Aorta (tissue), 5 donors: ENCODE measurements at regions not wholly inside any gene's neighbourhood (a gene's known extent, or its start where the extent isn't known, plus 50 kb on each side); places are given as distances from the start of the nearest gene placed in this dataset.

Source experiments
- ATAC-seq: fragments of 200-7000 bp; cut with Tn5 transposase; one replicate; pipeline ENCODE4 v1.9.1; 2022; ENCODE audit warnings: moderate library complexity; ENCODE audit not compliant: low FRiP score
- DNase-seq, 2 donors: peaks; one replicate each; pipeline ENCODE4 v3.0.0-alpha.2; 2020
- H3K27ac ChIP-seq, 2 donors: one replicate each; pipeline ENCODE4 v1.5.1; 2013; ENCODE audit warnings: low read length in 2 of 2, mild to moderate bottlenecking in 2 of 2, moderate library complexity in 2 of 2, control low read depth in 1 of 2, inconsistent platforms in 1 of 2, low read depth in 1 of 2
- H3K27me3 ChIP-seq, 2 donors: one replicate each; pipeline ENCODE4 v1.6.1; 2013; ENCODE audit warnings: control low read depth in 1 of 2, low read length in 1 of 2, mild to moderate bottlenecking in 1 of 2, moderate library complexity in 1 of 2; ENCODE audit not compliant: insufficient read depth in 2 of 2, control insufficient read depth in 1 of 2
- H3K36me3 ChIP-seq, 2 donors: one replicate each; pipeline ENCODE4 v1.6.1; 2013; ENCODE audit warnings: control low read depth in 1 of 2, low read length in 1 of 2, mild to moderate bottlenecking in 1 of 2; ENCODE audit not compliant: insufficient read depth in 2 of 2, control insufficient read depth in 1 of 2
- H3K4me1 ChIP-seq, 2 donors: one replicate each; pipeline ENCODE4 v1.6.1; 2013; ENCODE audit warnings: low read length in 2 of 2, control low read depth in 1 of 2, mild to moderate bottlenecking in 1 of 2, moderate library complexity in 1 of 2; ENCODE audit not compliant: insufficient read depth in 2 of 2, control insufficient read depth in 1 of 2
- H3K4me3 ChIP-seq, 2 donors: one replicate each; pipeline ENCODE4 v1.5.1; 2013; ENCODE audit warnings: low read length in 2 of 2, control low read depth in 1 of 2, mild to moderate bottlenecking in 1 of 2
- H3K9me3 ChIP-seq: one replicate; pipeline ENCODE4 v1.6.1; 2013; ENCODE audit warnings: mild to moderate bottlenecking, low read length; ENCODE audit not compliant: control insufficient read depth
- WGBS, 2 donors: extraction: QIAGEN DNeasy Blood & Tissue Kit; methylation state at CpG; one replicate each; pipeline ENCODE4 v1.1.7; 2013; 5-methylcytosine and 5-hydroxymethylcytosine counted together
- intact Hi-C, 2 donors: fragments of 100-400 bp; cut with DNase I; formaldehyde crosslinking; loops; one replicate each; pipeline versions ENCODE4 v1.14.2 to v1.15.0; 2022
- donor health status: healthy with polysubstance abuse.
- donor health status: Bipolar disorder and iron deficiency.
- donor health status: DM: no; HTN: no; CAD: no.
- donor health status: DM: no; HTN: no; CAD: no.
- donor health status: DM: yes; HTN: yes; CAD: no.

DNA sequence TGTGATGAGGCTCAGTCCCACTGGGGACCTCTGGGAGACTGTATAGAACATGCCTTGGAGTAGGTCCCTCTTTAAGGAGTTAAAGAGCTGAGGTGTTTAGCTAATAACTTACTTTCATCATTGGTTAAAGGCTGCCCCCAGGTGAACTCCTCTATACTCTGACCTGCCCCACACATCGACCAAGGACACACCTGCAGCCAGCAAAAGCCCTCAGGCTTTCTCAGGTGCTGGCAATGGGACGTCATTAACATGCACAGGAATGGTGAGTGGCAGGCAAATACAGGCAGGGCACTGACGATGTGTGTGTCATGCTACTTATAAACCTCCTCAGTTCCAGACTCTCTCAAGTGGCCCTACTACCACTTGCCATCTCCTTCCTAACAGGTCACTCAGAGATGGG, 366.4 kb downstream of the KIF16B start:
- no peak overlapping the region for H3K4me3 ChIP-seq
- H3K36me3 ChIP-seq = no peaks in the 10 kb centered on the region
- no peaks in the 10 kb centered on the region for H3K4me1 ChIP-seq
- ATAC-seq = no peak
- 87 to 92% methylated on average over 3 of the region's 3 CpGs for WGBS, 2 donors
- intact Hi-C loops = no loop called here
- H3K9me3 ChIP-seq = no peaks in the 10 kb centered on the region
- H3K27me3 ChIP-seq = peaks cover 0 to 2% of the 10 kb centered on the region in 2 donors
- H3K27ac ChIP-seq = no peak overlapping the region
- no peak for DNase-seq

DNA sequence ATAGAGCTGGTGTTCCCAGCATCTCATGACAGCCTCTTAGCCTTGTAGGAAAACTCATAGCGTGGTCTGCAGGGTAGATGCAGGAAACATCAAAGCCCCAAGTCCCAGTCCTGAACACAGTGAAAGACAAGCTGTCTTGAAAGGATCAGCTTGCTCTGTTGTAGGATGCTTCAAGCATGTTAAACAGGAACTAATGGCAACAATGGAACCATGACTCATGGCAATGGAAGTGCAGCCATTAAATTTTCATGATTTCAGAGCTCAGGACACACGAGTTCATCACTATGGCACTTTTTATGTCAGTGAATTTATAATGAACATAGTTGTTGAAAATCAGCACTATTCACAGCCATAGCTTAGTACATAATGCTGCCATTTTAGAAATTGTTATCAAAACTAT, 367.7 kb downstream of the KIF16B start:
- H3K4me3 ChIP-seq = no peak overlapping the region
- H3K27ac ChIP-seq = no peak overlapping the region
- WGBS, 2 donors = 89 to 92% methylated on average over 2 of the region's 2 CpGs
- intact Hi-C loops = no loop called here
- H3K36me3 ChIP-seq = no peaks in the 10 kb centered on the region
- H3K4me1 ChIP-seq = no peaks in the 10 kb centered on the region
- ATAC-seq = no peak
- DNase-seq = no peak
- no peaks in the 10 kb centered on the region for H3K9me3 ChIP-seq
- H3K27me3 ChIP-seq = no peaks in the 10 kb centered on the region

DNA sequence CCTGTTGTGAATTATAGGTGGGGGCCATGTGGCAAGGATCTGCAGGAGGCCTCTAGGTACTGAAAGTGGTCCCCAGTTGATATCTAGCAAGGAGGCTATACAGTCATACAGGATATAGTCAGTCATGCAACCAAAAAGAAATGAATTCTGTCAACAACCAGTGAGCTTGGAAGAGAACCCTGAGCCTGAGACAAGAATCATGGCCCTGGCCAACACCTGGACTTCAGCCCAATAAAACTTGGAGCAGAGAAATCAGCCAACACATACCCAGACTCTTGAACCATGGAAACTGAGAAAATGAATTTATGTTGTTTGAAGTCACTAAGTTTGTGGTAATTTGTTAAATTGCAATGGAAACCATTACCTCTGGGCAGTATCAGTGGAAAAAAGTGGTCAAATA, 370.2 kb downstream of the KIF16B start:
- H3K27me3 ChIP-seq = no peaks in the 10 kb centered on the region
- ATAC-seq = peak; percentile 53
- H3K9me3 ChIP-seq = peaks cover 2% of the 10 kb centered on the region
- no peaks in the 10 kb centered on the region for H3K4me1 ChIP-seq
- H3K36me3 ChIP-seq = no peaks in the 10 kb centered on the region
- peak overlapping the region in 1 of 2 donors; percentile 10 for H3K27ac ChIP-seq
- peak in 1 of 2 donors; percentile 51 for DNase-seq
- intact Hi-C loops = no loop called here
- no peak overlapping the region for H3K4me3 ChIP-seq

DNA sequence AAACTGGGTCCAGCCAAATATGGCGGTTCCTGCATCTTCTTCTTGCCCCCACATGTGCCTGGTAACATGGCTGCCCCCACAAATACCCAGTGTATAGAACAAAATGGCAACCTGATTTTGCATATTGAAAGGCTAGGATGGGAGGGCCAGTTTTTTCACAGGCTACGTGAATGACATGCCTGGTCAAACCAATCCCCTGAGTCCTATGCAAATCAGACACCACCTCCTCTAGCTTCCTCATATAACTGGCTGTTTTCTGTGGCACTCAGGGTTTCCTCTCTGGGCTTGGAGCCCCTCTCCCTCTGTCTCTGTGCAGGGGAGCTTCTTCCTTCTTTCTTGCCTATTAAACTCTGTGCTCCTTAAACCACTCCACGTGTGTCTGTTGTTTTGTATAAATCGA, 372.1 kb downstream of the KIF16B start:
- no peak for DNase-seq
- Histone ChIP-seq H3K9me3 (peaks cover 2% of the 10 kb centered on the region), H3K27ac (no peak overlapping the region), H3K4me1 (no peaks in the 10 kb centered on the region), H3K36me3 (no peaks in the 10 kb centered on the region), H3K4me3 (no peak overlapping the region), H3K27me3 (no peaks in the 10 kb centered on the region)
- 95 to 96% methylated on average over 4 of the region's 4 CpGs for WGBS, 2 donors
- intact Hi-C loops = no loop called here
- ATAC-seq = no peak

DNA sequence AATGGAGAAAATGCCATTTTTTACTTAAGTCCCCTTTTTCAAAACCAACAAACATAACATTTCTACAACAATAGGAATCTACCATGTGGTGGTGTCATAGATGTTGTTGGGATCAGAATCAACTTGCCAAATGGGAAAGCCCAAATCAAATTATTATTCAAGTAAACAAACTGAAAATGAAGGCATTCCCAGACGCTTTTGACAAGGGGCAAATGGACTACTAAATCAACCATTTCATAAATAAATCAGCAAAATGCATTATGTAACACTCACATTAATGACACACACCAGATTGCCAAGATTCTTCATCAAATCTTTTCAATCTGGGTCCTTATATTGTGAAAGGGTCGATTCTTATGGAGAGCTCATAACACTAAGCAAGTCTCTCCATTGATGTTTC, 375.6 kb downstream of the KIF16B start:
- 65 to 66% methylated on average over 2 of the region's 2 CpGs for WGBS, 2 donors
- ATAC-seq = no peak
- no peaks in the 10 kb centered on the region for H3K4me1 ChIP-seq
- no peak for DNase-seq
- no peak overlapping the region for H3K4me3 ChIP-seq
- no peak overlapping the region for H3K27ac ChIP-seq
- no peaks in the 10 kb centered on the region for H3K27me3 ChIP-seq
- no peaks in the 10 kb centered on the region for H3K36me3 ChIP-seq
- intact Hi-C loops = no loop called here
- peaks cover 2% of the 10 kb centered on the region for H3K9me3 ChIP-seq

GRCh38 chr20:16195671-16196070, 377.6 kb downstream of the KIF16B start:
- no peak for ATAC-seq
- Histone ChIP-seq H3K27ac (no peak overlapping the region), H3K36me3 (no peaks in the 10 kb centered on the region), H3K4me1 (no peaks in the 10 kb centered on the region), H3K27me3 (no peaks in the 10 kb centered on the region), H3K4me3 (no peak overlapping the region), H3K9me3 (peaks cover 2% of the 10 kb centered on the region)
- no peak for DNase-seq
- intact Hi-C loops = no loop called here

- ATAC-seq (no peak), DNase-seq (no peak)
- intact Hi-C loops = no loop called here
- Histone ChIP-seq H3K36me3 (no peaks in the 10 kb centered on the region), H3K4me3 (no peak overlapping the region), H3K9me3 (peaks cover 2% of the 10 kb centered on the region), H3K27me3 (no peaks in the 10 kb centered on the region), H3K4me1 (no peaks in the 10 kb centered on the region), H3K27ac (no peak overlapping the region)
- WGBS, 2 donors = 68 to 70% methylated on average over 2 of the region's 2 CpGs
Measured at GRCh38 chr20:16194617-16195360, 378.5 kb downstream of the KIF16B start.

DNA sequence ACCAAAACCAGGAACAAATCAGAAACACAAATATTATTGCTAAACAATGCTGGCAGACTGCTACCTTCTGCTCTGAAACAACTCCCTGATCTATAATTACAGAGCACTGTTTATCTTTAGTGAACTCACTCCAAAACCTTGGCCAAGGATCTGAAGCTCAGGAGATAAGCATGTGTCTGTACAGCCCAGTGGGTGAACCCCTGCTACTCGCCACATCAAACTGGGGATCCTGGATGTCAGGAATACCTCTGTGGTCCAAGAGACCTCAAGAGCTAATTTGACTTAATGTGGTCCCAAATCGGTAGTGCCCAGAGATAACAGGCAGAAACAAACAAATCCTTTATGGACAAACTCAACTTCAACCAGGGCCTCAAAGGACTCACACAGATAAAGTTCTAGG, 381.8 kb downstream of the KIF16B start:
- DNase-seq (no peak), ATAC-seq (no peak)
- Histone ChIP-seq H3K27ac (no peak overlapping the region), H3K36me3 (no peaks in the 10 kb centered on the region), H3K4me3 (no peak overlapping the region), H3K9me3 (no peaks in the 10 kb centered on the region), H3K4me1 (no peaks in the 10 kb centered on the region), H3K27me3 (no peaks in the 10 kb centered on the region)
- intact Hi-C loops = no loop called here
- WGBS, 2 donors = 69 to 71% methylated on average over 2 of the region's 2 CpGs

- no peak for DNase-seq
- ATAC-seq = no peak
- H3K36me3 ChIP-seq = no peaks in the 10 kb centered on the region
- intact Hi-C loops = no loop called here
- no peak overlapping the region for H3K27ac ChIP-seq
- no peaks in the 10 kb centered on the region for H3K9me3 ChIP-seq
- no peaks in the 10 kb centered on the region for H3K27me3 ChIP-seq
- WGBS, 2 donors = 57 to 61% methylated on average over 4 of the region's 4 CpGs
- H3K4me3 ChIP-seq = no peak overlapping the region
- H3K4me1 ChIP-seq = no peaks in the 10 kb centered on the region
Measured at GRCh38 chr20:16189371-16189770, 383.9 kb downstream of the KIF16B start.
